ENCODE measurements at regions not wholly inside any gene's neighbourhood (a gene's known extent, or its start where the extent isn't known, plus 50 kb on each side); places are given as distances from the start of the nearest gene placed in this dataset.
"Not testable (repeated sequence)": the region's sequence is repeated elsewhere in the genome, so short reads cannot be mapped to it uniquely, and the experiment has no call there.

GRCh38 chr18:24561369-24561965, 101.0 kb downstream of the HRH4 start:
- no peak for DNase-seq

- DNase-seq, result no peak
These were observed 106.8 kb downstream of the HRH4 start for GRCh38 chr18:24567199-24567598.

GRCh38 chr18:24570716-24571115, 110.3 kb downstream of the HRH4 start:
- DNase-seq, result no peak

GRCh38 chr18:24582771-24583170, 122.3 kb downstream of the HRH4 start:
- no peak for DNase-seq

- no peak for DNase-seq
These were observed 123.8 kb downstream of the HRH4 start for GRCh38 chr18:24584205-24584604.

- DNase-seq, result no peak
These were observed 124.4 kb downstream of the HRH4 start for GRCh38 chr18:24584813-24585212.

- no peak for DNase-seq
These were observed 125.6 kb downstream of the HRH4 start for GRCh38 chr18:24585996-24586566.

- DNase-seq, result no peak
These were observed 126.4 kb downstream of the HRH4 start for GRCh38 chr18:24586662-24587360.

GRCh38 chr18:24588440-24588839, 128.0 kb downstream of the HRH4 start:
- DNase-seq, result no peak

- no peak for DNase-seq
These were observed 130.5 kb downstream of the HRH4 start for GRCh38 chr18:24590946-24591345.

- no peak for DNase-seq
These were observed 133.0 kb downstream of the HRH4 start for GRCh38 chr18:24593401-24593800.

- DNase-seq, result no peak
These were observed 133.4 kb downstream of the HRH4 start for GRCh38 chr18:24593886-24594285.

- no peak for DNase-seq
These were observed 135.2 kb downstream of the HRH4 start for GRCh38 chr18:24595561-24596031.

GRCh38 chr18:24600076-24600654, 139.7 kb downstream of the HRH4 start:
- peak; percentile 68 for DNase-seq

- peak; percentile 38 for DNase-seq
These were observed 141.1 kb downstream of the HRH4 start for GRCh38 chr18:24601585-24601984.

GRCh38 chr18:24602201-24602600, 141.8 kb downstream of the HRH4 start:
- DNase-seq, result no peak

- no peak for DNase-seq
These were observed 142.7 kb downstream of the HRH4 start for GRCh38 chr18:24603151-24603550.

- DNase-seq, result no peak
These were observed 145.0 kb downstream of the HRH4 start for GRCh38 chr18:24605444-24605843.

- DNase-seq, result no peak
These were observed 148.8 kb downstream of the HRH4 start for GRCh38 chr18:24609254-24609653.

- DNase-seq, result no peak
These were observed 150.6 kb downstream of the HRH4 start for GRCh38 chr18:24611075-24611474.

GRCh38 chr18:24613896-24614640, 153.6 kb downstream of the HRH4 start:
- no peak for DNase-seq

GRCh38 chr18:24616653-24617052, 156.2 kb downstream of the HRH4 start:
- no peak for DNase-seq

GRCh38 chr18:24624421-24624820, 164.0 kb downstream of the HRH4 start:
- DNase-seq, result not testable (repeated sequence)
